ENCODE measurements at regions not wholly inside any gene's neighbourhood (a gene's known extent, or its start where the extent isn't known, plus 50 kb on each side); places are given as distances from the start of the nearest gene placed in this dataset.
A peak's percentile ranks its signal among the peaks of the same experiment; 100 is the strongest.
"Not testable (repeated sequence)": the region's sequence is repeated elsewhere in the genome, so short reads cannot be mapped to it uniquely, and the experiment has no call there.

DNA sequence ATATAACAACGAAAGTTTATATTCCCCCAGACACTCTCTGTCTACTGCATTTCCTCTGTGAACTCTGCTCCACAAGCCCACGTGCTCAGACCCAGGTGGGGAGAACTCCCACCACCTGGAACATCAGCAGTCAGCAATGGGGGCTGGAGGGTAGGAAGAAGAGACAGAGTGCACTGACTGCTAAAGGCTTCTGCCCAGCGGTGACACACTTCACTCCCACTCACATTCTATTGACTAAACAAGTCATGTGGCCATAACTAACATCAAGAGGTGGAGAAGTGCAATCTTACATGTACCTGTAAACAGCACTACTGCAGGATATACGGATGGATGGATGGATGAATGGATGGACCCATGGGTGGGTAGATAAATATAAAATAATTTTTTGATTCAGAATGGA lies 122.2 kb downstream of the MPP7 start:
- H3K27me3 ChIP-seq, result no peaks in the 10 kb centered on the region
- DNase-seq, result no peak
- intact Hi-C loops (cut with DNase I), result no loop called here
- 70 to 75% methylated on average over 4 of the region's 4 CpGs for WGBS, 2 donors
- peak overlapping the region in 1 of 4 donors; percentile 7 for H3K27ac ChIP-seq
- no peaks in the 10 kb centered on the region for H3K9me3 ChIP-seq
- TF ChIP-seq POLR2AphosphoS5 (IDR thresholded peaks at IDR 0.05) (no peak), CTCF (IDR thresholded peaks at IDR 0.05) (no peak), POLR2A (IDR thresholded peaks at IDR 0.05) (no peak), EP300 (IDR thresholded peaks at IDR 0.05) (no peak)
- H3K4me3 ChIP-seq, result no peak overlapping the region
- H3K36me3 ChIP-seq, result no peaks in the 10 kb centered on the region
- peaks cover 0 to 44% (median 38%) of the 10 kb centered on the region in 4 donors for H3K4me1 ChIP-seq

DNA sequence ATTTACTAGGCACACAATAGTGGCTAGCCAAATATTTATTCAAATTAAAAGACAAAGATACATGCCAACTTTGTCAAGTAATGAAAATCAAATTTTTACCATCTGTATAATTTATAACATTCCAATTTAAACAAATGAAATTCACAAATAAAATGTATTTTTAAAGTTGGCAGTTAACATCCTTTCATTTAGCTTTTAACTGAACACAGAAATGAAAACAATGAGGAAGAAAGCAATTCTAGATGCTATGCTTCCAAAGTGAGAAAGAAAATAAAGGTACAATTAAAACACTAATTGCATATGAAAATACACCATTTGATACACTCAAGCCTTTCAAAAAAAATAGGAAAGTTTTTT lies 123.1 kb downstream of the MPP7 start:
- TF ChIP-seq POLR2A (IDR thresholded peaks at IDR 0.05), result no peak
- TF ChIP-seq CTCF (IDR thresholded peaks at IDR 0.05), result no peak
- TF ChIP-seq EP300 (IDR thresholded peaks at IDR 0.05), result no peak
- TF ChIP-seq POLR2AphosphoS5 (IDR thresholded peaks at IDR 0.05), result no peak
- intact Hi-C loops (cut with DNase I), result loop anchor here (2.0 kb wide), 2 partner anchors 437 to 621 kb away; no protein-coding TSS in a partner anchor
- H3K4me1 ChIP-seq, result peaks cover 0 to 44% (median 38%) of the 10 kb centered on the region in 4 donors
- no peaks in the 10 kb centered on the region for H3K27me3 ChIP-seq
- no peaks in the 10 kb centered on the region for H3K36me3 ChIP-seq
- no peak overlapping the region for H3K27ac ChIP-seq
- H3K9me3 ChIP-seq, result no peaks in the 10 kb centered on the region
- DNase-seq, result no peak
- H3K4me3 ChIP-seq, result no peak overlapping the region

GRCh38 chr10:28179006-28179742 lies 123.7 kb downstream of the MPP7 start:
- WGBS, 2 donors, result 23 to 28% methylated on average over 4 of the region's 4 CpGs
- Histone ChIP-seq H3K4me3 (peak overlapping the region in 1 of 4 donors; percentile 32), H3K27ac (peak overlapping the region; percentile 61 to 75 (median 68))

GRCh38 chr10:28177944-28178637 lies 124.8 kb downstream of the MPP7 start:
- Histone ChIP-seq H3K27ac (peak overlapping the region; percentile 61 to 75 (median 68)), H3K9me3 (no peaks in the 10 kb centered on the region), H3K4me3 (peak overlapping the region in 3 of 4 donors; percentile 24 to 32 (median 31)), H3K36me3 (no peaks in the 10 kb centered on the region), H3K27me3 (no peaks in the 10 kb centered on the region), H3K4me1 (peaks cover 0 to 42% (median 33%) of the 10 kb centered on the region in 4 donors)
- WGBS, 2 donors, result 73 to 75% methylated on average over 4 of the region's 4 CpGs
- DNase-seq, result no peak
- intact Hi-C loops (cut with DNase I), result loop anchor here (2.0 kb wide), 2 partner anchors 435 to 619 kb away; no protein-coding TSS in a partner anchor
- TF ChIP-seq EP300 (IDR thresholded peaks at IDR 0.05), result no peak
- TF ChIP-seq POLR2A (IDR thresholded peaks at IDR 0.05), result no peak
- no peak for TF ChIP-seq CTCF (IDR thresholded peaks at IDR 0.05)
- TF ChIP-seq POLR2AphosphoS5 (IDR thresholded peaks at IDR 0.05), result no peak

More at GRCh38 chr10:28179006-28179742, 123.7 kb downstream of the MPP7 start:
- TF ChIP-seq CTCF (IDR thresholded peaks at IDR 0.05) (peak; percentile 30 to 78 (median 68)), POLR2A (IDR thresholded peaks at IDR 0.05) (no peak)
- Histone ChIP-seq H3K36me3 (no peaks in the 10 kb centered on the region), H3K9me3 (no peaks in the 10 kb centered on the region), H3K27me3 (no peaks in the 10 kb centered on the region), H3K4me1 (peaks cover 0 to 44% (median 38%) of the 10 kb centered on the region in 4 donors)
- no peak for DNase-seq
- intact Hi-C loops (cut with DNase I), result loop anchor here (2.0 kb wide), 2 partner anchors 436 to 620 kb away; no protein-coding TSS in a partner anchor

- H3K9me3 ChIP-seq; H3K27ac ChIP-seq; DNase-seq; H3K4me3 ChIP-seq; H3K27me3 ChIP-seq; H3K36me3 ChIP-seq; intact Hi-C loops (cut with DNase I): not testable (repeated sequence)
- WGBS, 2 donors, result 90 to 96% methylated on average over 4 of the region's 4 CpGs
- peaks cover 0 to 39% (median 33%) of the 10 kb centered on the region in 4 donors for H3K4me1 ChIP-seq
Observed at GRCh38 chr10:28176498-28176897, 126.4 kb downstream of the MPP7 start.
